AG10803 (cell line): ENCODE measurements at regions not wholly inside any gene's neighbourhood (a gene's known extent, or its start where the extent isn't known, plus 50 kb on each side); places are given as distances from the start of the nearest gene placed in this dataset.

ENCODE experiments used
- DNase-seq: peaks from one replicate; pipeline ENCODE4 v3.0.0; 2010; ENCODE audit warnings: low read depth
- H3K4me3 ChIP-seq: 2 replicates; pipeline ENCODE4 v1.5.1; 2011; ENCODE audit warnings: mild to moderate bottlenecking, low read length, control low read depth
- TF ChIP-seq, protein P1 (sequence below): conservative IDR thresholded peaks from 2 replicates; pipeline ENCODE4 v1.5.1; 2011; ENCODE audit warnings: mild to moderate bottlenecking, low read length, control low read depth, inconsistent platforms

DNA sequence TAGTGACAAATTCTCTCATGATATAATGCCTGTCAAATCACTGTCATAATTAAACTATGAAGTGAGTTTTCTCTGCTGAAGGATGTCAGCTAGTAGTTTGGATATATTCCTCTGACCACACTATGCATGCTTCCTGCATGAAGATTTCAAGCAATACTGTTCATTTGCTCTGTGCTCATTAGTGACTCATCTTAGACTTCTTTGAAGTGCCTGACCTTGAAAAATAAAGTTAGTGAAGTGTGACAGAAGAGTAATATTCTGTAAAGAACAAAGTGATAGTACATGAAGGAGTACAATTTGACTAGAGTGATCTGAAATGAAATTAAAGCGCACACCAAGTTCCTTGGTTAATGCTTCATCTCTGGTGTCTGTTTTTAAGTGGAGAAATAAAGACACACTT lies 629.5 kb upstream of the ANO3 start:
- H3K4me3 ChIP-seq, result no peak overlapping the region
- TF ChIP-seq, protein P1, sequence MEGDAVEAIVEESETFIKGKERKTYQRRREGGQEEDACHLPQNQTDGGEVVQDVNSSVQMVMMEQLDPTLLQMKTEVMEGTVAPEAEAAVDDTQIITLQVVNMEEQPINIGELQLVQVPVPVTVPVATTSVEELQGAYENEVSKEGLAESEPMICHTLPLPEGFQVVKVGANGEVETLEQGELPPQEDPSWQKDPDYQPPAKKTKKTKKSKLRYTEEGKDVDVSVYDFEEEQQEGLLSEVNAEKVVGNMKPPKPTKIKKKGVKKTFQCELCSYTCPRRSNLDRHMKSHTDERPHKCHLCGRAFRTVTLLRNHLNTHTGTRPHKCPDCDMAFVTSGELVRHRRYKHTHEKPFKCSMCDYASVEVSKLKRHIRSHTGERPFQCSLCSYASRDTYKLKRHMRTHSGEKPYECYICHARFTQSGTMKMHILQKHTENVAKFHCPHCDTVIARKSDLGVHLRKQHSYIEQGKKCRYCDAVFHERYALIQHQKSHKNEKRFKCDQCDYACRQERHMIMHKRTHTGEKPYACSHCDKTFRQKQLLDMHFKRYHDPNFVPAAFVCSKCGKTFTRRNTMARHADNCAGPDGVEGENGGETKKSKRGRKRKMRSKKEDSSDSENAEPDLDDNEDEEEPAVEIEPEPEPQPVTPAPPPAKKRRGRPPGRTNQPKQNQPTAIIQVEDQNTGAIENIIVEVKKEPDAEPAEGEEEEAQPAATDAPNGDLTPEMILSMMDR, result no peak
- DNase-seq, result no peak

DNA sequence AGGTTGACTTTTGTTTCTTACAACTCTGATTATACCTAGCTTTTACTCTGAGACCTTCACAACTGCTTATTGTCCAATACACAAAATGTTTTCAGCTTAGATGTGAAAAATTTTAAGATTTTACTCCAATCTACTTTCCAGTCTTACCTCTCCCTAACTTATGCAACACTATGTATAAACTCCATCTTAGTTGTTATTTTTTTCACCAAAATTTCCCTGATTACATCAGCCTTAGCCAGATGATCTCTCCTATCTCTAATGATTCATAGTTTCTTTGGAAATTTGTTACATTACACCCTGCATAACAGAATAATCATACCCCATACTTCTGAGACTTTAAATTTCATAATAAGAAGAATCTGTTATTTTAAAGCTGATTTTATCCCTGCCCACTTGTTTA lies 621.0 kb upstream of the ANO3 start:
- no peak overlapping the region for H3K4me3 ChIP-seq
- no peak for DNase-seq
- TF ChIP-seq, protein P1, result no peak

DNA sequence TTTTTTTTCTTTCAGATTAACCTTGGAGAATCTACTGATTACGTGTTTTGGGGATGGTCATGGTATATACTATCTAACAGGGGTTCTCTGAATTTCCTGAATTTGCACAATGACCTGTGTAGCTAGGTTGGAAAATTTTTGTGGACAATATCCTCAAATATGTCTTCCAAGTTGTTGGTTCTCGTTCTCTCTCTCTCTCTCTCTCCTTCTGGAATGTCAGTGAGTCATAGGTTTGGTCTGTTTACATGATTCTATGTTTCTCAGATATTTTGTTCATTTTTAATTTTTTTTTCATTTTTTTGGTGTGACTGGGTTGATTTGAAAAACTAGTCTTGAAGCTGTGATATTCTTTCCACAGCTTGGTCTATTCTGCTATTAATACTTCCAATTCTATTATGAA lies 604.0 kb upstream of the ANO3 start:
- H3K4me3 ChIP-seq, result no peak overlapping the region
- DNase-seq, result no peak
- TF ChIP-seq, protein P1, result no peak

DNA sequence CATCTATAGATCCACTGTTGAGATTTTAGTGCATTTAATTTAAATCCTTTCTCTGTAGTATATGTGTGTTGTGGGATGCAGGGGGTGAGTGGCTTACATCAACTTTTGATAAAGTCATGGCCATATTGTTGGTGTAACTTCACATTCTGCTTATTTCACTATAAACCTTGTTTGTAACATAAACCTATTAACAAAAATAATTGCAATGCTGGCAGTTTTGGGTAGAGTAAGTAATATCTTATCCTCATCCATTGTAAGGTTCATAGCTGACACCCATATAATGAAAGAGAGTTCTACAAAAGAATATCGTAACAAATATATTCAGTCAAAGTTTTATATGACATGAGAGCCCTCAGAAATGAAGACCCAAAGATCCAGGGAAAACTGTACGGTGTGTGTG lies 601.7 kb upstream of the ANO3 start:
- TF ChIP-seq, protein P1, result no peak
- no peak for DNase-seq
- H3K4me3 ChIP-seq, result no peak overlapping the region

DNA sequence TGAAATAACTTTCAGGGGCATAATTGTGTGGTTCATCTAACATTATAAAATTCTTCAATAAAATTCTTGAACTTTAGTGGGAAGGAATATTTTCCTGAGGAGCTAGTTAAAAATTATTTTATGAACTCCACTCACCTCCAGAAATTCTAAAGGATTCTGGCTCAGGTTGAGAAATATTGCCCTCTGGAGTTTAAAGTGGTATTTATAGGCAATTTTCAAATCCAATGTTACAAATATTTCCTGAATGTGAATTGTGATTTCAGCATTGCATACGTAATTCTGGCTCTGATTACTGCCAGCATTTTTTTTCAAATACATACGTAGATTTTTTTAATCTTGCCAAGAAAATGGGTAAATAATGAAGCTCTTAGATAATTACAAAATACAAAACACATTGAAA lies 598.2 kb upstream of the ANO3 start:
- TF ChIP-seq, protein P1, result no peak
- no peak overlapping the region for H3K4me3 ChIP-seq
- no peak for DNase-seq

DNA sequence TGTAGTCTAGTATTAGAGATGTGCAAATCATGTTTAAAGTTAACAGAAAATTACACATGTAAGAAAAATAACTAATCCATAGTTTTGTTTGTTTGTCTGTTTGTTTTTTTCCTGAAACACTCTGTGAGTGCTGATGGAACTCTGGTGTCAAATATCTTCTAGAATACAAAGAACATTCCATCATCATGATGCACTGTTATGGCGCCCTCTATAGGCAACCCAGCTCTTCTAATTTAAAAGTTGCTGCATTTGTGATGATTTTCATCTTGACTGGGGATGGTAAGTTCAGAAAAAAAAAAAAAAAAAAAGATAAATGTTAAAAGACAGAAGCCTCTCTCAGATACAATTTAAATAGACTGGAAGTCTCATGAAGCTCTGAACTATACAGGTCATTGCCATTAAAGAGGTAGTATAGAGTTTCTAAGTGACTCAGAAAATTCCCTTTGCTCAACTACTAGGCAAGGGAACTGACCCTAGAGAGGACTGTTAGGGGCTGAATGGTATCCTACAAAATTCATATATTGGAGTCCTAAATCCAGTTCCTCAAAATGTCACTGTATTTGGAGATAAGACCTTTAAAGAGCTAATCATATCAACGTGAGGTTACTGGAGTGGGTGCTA lies 597.2 kb upstream of the ANO3 start:
- H3K4me3 ChIP-seq, result no peak overlapping the region
- TF ChIP-seq, protein P1, result 0 out of 2 replicates have a peak, but pooled peaks have one; percentile 4
- DNase-seq, result no peak

DNA sequence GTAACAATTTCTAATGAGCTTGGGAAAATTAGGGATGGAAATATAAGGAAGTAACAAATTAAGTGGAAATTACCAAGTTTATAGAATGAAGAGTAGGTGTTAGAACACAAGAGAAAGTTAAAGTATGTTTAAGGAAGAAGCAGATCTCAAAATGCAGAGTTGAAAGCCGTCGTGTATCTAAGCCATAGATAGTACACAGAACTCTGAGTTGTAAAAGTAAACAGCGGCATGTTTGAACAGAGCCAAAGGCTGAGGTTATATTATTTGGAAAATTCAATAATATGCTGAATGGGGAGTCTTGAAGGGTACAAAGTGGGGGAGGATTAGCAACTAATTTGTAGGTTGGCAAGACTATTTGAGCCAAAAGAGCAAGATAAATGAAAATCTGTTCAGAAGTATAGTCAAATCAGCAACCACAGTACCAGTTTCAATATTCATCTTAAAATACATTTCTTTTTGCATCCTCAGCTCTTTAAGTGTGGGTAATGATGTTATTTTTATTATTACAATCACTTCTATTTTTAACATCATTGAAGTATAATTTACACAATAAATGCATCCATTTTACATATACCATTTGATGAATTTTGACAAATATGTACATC lies 594.8 kb upstream of the ANO3 start:
- TF ChIP-seq, protein P1, result no peak
- DNase-seq, result no peak

More for the DNA sequence above, 594.8 kb upstream of the ANO3 start:
- H3K4me3 ChIP-seq, result no peak overlapping the region
